IMR-90 (cell line): ENCODE measurements at regions not wholly inside any gene's neighbourhood (a gene's known extent, or its start where the extent isn't known, plus 50 kb on each side); places are given as distances from the start of the nearest gene placed in this dataset.
A peak's percentile ranks its signal among the peaks of the same experiment; 100 is the strongest.

Experiments used
- ATAC-seq: fragments of 200-7000 bp; cut with Tn5 transposase; 2 replicates; pipeline ENCODE4 v1.9.1; 2020; ENCODE audit warnings: low read depth, mild to moderate bottlenecking, moderate library complexity
- BruUV-seq: library from RNA; stranded (reverse); fragments of 400-500 nt; replicated peaks from 2 replicates; lab custom pipeline; 2021; lab: Mats Ljungman, UMichigan
- CTCF ChIA-PET: fragments of 300-600 bp; formaldehyde crosslinking; extraction: SDS; loops from one replicate; lab custom pipeline; 2021; ENCODE audit warnings: antibody characterized with exemption; lab: Yijun Ruan, JAX
- POLR2A ChIA-PET: fragments of 300-600 bp; sonication (Branson Sonifier 250); formaldehyde crosslinking; loops from one replicate; lab custom pipeline; 2022; ENCODE audit warnings: antibody characterized with exemption; ENCODE audit not compliant: unreplicated experiment; lab: Charles Lee
- DNase-seq: peaks from one replicate; pipeline ENCODE4 v3.0.0; 2013
- H2AFZ ChIP-seq: replicated peaks from 2 replicates; pipeline ENCODE3; 2013; ENCODE audit warnings: low read length, mild to moderate bottlenecking; ENCODE audit not compliant: poor library complexity
- H2AK5ac ChIP-seq: 2 replicates; pipeline ENCODE4 v1.6.1; 2013; ENCODE audit warnings: low read depth, low read length, inconsistent platforms
- H2AK9ac ChIP-seq: replicated peaks from 2 replicates; pipeline ENCODE3; 2013; ENCODE audit warnings: mild to moderate bottlenecking, low read depth, low read length, moderate library complexity; ENCODE audit not compliant: poor library complexity
- H2BK120ac ChIP-seq: 2 replicates; pipeline ENCODE4 v1.6.1; 2013; ENCODE audit warnings: low read depth, low read length, inconsistent platforms
- H2BK15ac ChIP-seq: 3 replicates; pipeline ENCODE4 v1.6.1; 2013; ENCODE audit warnings: low read depth, low read length, inconsistent platforms
- H2BK20ac ChIP-seq: 2 replicates; pipeline ENCODE4 v1.6.1; 2013; ENCODE audit warnings: low read depth, mild to moderate bottlenecking, inconsistent platforms, low read length, moderate library complexity
- H2BK5ac ChIP-seq: 2 replicates; pipeline ENCODE4 v1.6.1; 2013; ENCODE audit warnings: mild to moderate bottlenecking, low read depth, low read length, inconsistent platforms; ENCODE audit not compliant: poor library complexity, severe bottlenecking
- H3K14ac ChIP-seq: replicated peaks from 2 replicates; pipeline ENCODE4 v1.6.1; 2013; ENCODE audit warnings: low read depth, low read length, inconsistent platforms
- H3K18ac ChIP-seq: 2 replicates; pipeline ENCODE4 v1.6.1; 2013; ENCODE audit warnings: low read depth, low read length, control low read depth
- H3K23ac ChIP-seq: 2 replicates; pipeline ENCODE4 v1.6.1; 2013; ENCODE audit warnings: low read depth, low read length, inconsistent platforms
- H3K27ac ChIP-seq: 2 replicates; pipeline ENCODE4 v1.5.1; 2013; ENCODE audit warnings: mild to moderate bottlenecking, control low read depth, low read length; ENCODE audit not compliant: insufficient read depth
- H3K27me3 ChIP-seq: 2 replicates; pipeline ENCODE4 v1.6.1; 2013; ENCODE audit warnings: low read length; ENCODE audit not compliant: control insufficient read depth, insufficient read depth
- H3K36me3 ChIP-seq: 2 replicates; pipeline ENCODE4 v1.6.1; 2013; ENCODE audit warnings: low read length, mixed read lengths; ENCODE audit not compliant: control insufficient read depth, insufficient read depth
- H3K4ac ChIP-seq: 2 replicates; pipeline ENCODE4 v1.6.1; 2013; ENCODE audit warnings: low read depth, low read length, inconsistent platforms
- H3K4me1 ChIP-seq: 2 replicates; pipeline ENCODE4 v1.6.1; 2013; ENCODE audit warnings: low read length, mixed read lengths; ENCODE audit not compliant: control insufficient read depth, insufficient read depth
- H3K4me2 ChIP-seq: 2 replicates; pipeline ENCODE4 v1.6.1; 2013; ENCODE audit warnings: low read depth, mild to moderate bottlenecking, control low read depth, low read length, moderate library complexity
- H3K4me3 ChIP-seq: 2 replicates; pipeline ENCODE4 v1.5.1; 2013; ENCODE audit warnings: low read depth, mild to moderate bottlenecking, control low read depth, low read length, moderate library complexity; ENCODE audit not compliant: insufficient read depth
- H3K56ac ChIP-seq: 2 replicates; pipeline ENCODE4 v1.6.1; 2013; ENCODE audit warnings: low read length, inconsistent platforms; ENCODE audit not compliant: insufficient read depth; ENCODE audit errors: extremely low read depth
- H3K79me1 ChIP-seq, 2 experiments: 2 replicates each; pipeline ENCODE4 v1.6.1; 2013; ENCODE audit warnings: low read length in 2 of 2, inconsistent platforms in 1 of 2, low read depth in 1 of 2
- H3K9ac ChIP-seq: 2 replicates; pipeline ENCODE4 v1.6.1; 2013; ENCODE audit warnings: low read depth, low read length, control low read depth
- H3K9me1 ChIP-seq: 2 replicates; pipeline ENCODE4 v1.6.1; 2013; ENCODE audit warnings: low read length, inconsistent platforms; ENCODE audit not compliant: insufficient read depth
- H3K9me3 ChIP-seq: 2 replicates; pipeline ENCODE4 v1.6.1; 2013; ENCODE audit warnings: low read length; ENCODE audit not compliant: control insufficient read depth, insufficient read depth
- H4K20me1 ChIP-seq: 2 replicates; pipeline ENCODE4 v1.6.1; 2013; ENCODE audit warnings: low read length, inconsistent platforms; ENCODE audit not compliant: insufficient read depth
- H4K5ac ChIP-seq: 2 replicates; pipeline ENCODE4 v1.6.1; 2013; ENCODE audit warnings: mild to moderate bottlenecking, low read depth, low read length, control low read depth
- H4K8ac ChIP-seq, 2 experiments: 2 replicates each; pipeline ENCODE4 v1.6.1; 2013; ENCODE audit warnings: low read depth in 2 of 2, low read length in 2 of 2, control low read depth in 1 of 2, inconsistent platforms in 1 of 2
- H4K91ac ChIP-seq: 2 replicates; pipeline ENCODE4 v1.6.1; 2013; ENCODE audit warnings: low read depth, low read length, inconsistent platforms; ENCODE audit not compliant: insufficient read depth
- CTCF ChIP-seq: conservative IDR thresholded peaks from 2 replicates; pipeline ENCODE4 v1.5.1; 2012; ENCODE audit warnings: mild to moderate bottlenecking, low read depth, low read length, improper control_type of control experiment
- NFE2L2 ChIP-seq: fragments of 150-350 bp; IDR thresholded peaks from 2 replicates; pipeline ENCODE4 v1.6.1; 2016; ENCODE audit warnings: low read depth, mild to moderate bottlenecking, low read length
- WGBS, 2 experiments: methylation state at CpG; one replicate each; pipeline versions ENCODE4 v1.1.5 to v1.1.7; 2013; ENCODE audit warnings: missing lambda C conversion rate in 2 of 2; ENCODE audit not compliant: insufficient read length in 1 of 2; ENCODE audit errors: extremely low coverage in 2 of 2; 5-methylcytosine and 5-hydroxymethylcytosine counted together
- dilution Hi-C: fragments of 300-500 bp; cut with HindIII; formaldehyde crosslinking; loops from one replicate; pipeline ENCODE4 v1.14.3; 2018; ENCODE audit warnings: low sequenced_read_pairs; ENCODE audit not compliant: unreplicated experiment
- in situ Hi-C: fragments of 300-500 bp; cut with MboI; formaldehyde crosslinking; loops from 3 replicates; pipeline ENCODE4 v1.14.3; 2019; ENCODE audit warnings: low sequenced_read_pairs, inconsistent platforms, mixed read lengths
- intact Hi-C: fragments of 100-400 bp; cut with micrococcal nuclease; formaldehyde crosslinking; loops from 2 replicates; pipeline ENCODE4 v1.10.0; 2022

DNA sequence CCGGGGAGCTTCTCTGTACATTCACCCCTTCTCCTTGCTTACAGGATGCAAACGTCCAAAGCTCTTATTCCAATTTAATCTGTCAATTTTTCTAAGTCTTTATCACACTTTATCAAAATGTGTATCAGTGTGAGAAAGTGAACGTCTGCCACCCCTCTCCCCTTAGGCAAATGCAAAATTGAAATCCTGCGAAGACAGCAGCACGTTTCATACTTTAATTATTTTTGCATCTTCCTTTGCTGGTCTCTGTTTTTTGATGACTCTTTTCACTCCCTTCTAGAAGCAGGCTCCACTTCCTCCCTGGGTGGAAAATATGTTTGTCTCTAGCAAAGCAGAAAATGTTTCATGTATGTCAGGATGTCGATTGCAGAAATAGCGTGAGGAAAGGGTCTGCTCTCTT lies 576.5 kb upstream of the BRINP1 start:
- H4K20me1 ChIP-seq: no peaks in the 10 kb centered on the region
- no peak overlapping the region for H3K23ac ChIP-seq
- peak overlapping the region; percentile 72; the same call in 1 of the 2 replicates for H4K5ac ChIP-seq
- H2AK9ac ChIP-seq: no peak overlapping the region
- no peaks in the 10 kb centered on the region for H3K9me3 ChIP-seq
- intact Hi-C loops (no loop called here), in situ Hi-C loops (no loop called here), dilution Hi-C loops (no loop called here)
- WGBS, 2 experiments: 60% methylated on average over 1 of the region's 7 CpGs; no CpG with 5 or more reads in 1 of the 2 experiments
- H3K27me3 ChIP-seq: no peaks in the 10 kb centered on the region; the same call in 1 of the 2 replicates
- no peak for DNase-seq
- peaks cover 8% of the 10 kb centered on the region for H3K4me1 ChIP-seq
- no peak overlapping the region for H2BK20ac ChIP-seq
- no peak overlapping the region for H3K4me2 ChIP-seq
- no peak for ATAC-seq
- H3K36me3 ChIP-seq: no peaks in the 10 kb centered on the region
- H3K4ac ChIP-seq: no peak overlapping the region
- H4K8ac ChIP-seq: no peak overlapping the region
- no peak overlapping the region for H2AFZ ChIP-seq
- no peak overlapping the region for H3K4me3 ChIP-seq
- BruUV-seq: no TSS peak
- peak overlapping the region; percentile 45; the same call in 1 of the 2 replicates for H3K18ac ChIP-seq
- no peak overlapping the region for H4K91ac ChIP-seq
- no peak overlapping the region for H3K56ac ChIP-seq
- POLR2A ChIA-PET: no interaction called here
- no peak overlapping the region for H2BK15ac ChIP-seq
- no peak overlapping the region for H3K27ac ChIP-seq
- no peaks in the 10 kb centered on the region for H3K79me1 ChIP-seq
- CTCF ChIA-PET: interaction anchor here (2.4 kb wide), 1 partner anchor 532 kb away, joined by 8 read pairs; no protein-coding TSS in a partner anchor
- H3K14ac ChIP-seq: no peak overlapping the region
- no peak overlapping the region for H2BK5ac ChIP-seq
- no peak overlapping the region for H2AK5ac ChIP-seq
- no peak overlapping the region for H3K9ac ChIP-seq
- TF ChIP-seq CTCF (no peak), NFE2L2 (no peak)
- H2BK120ac ChIP-seq: peak overlapping the region; percentile 21; the same call in 1 of the 2 replicates
- peaks cover 8% of the 10 kb centered on the region; the same call in 1 of the 2 replicates for H3K9me1 ChIP-seq
